Left lung (tissue), 4 donors: ENCODE measurements at regions not wholly inside any gene's neighbourhood (a gene's known extent, or its start where the extent isn't known, plus 50 kb on each side); places are given as distances from the start of the nearest gene placed in this dataset.
"Not testable (repeated sequence)": the region's sequence is repeated elsewhere in the genome, so short reads cannot be mapped to it uniquely, and the experiment has no call there.

Experiments used
- ATAC-seq: fragments of 200-7000 bp; cut with Tn5 transposase; one replicate; pipeline ENCODE4 v1.9.1; 2020; ENCODE audit warnings: moderate library complexity
- DNase-seq, 4 donors: peaks; one replicate each; pipeline ENCODE4 v3.0.0-alpha.2; 2013 to 2020
- H3K27ac ChIP-seq, 2 donors: fragments of 200-600 bp; sonication (generic) in 1 of 2; one replicate each; pipeline versions ENCODE4 v1.5.0 to v1.8.0; 2020 to 2021
- H3K27me3 ChIP-seq, 2 donors: fragments of 200-600 bp; sonication (generic) in 1 of 2; one replicate each; pipeline versions ENCODE4 v1.5.0 to v1.8.0; 2020 to 2021
- H3K36me3 ChIP-seq, 2 donors: fragments of 200-600 bp; sonication (generic) in 1 of 2; one replicate each; pipeline versions ENCODE4 v1.5.0 to v1.8.0; 2020 to 2021
- H3K4me1 ChIP-seq, 2 donors: fragments of 200-600 bp; one replicate each; pipeline ENCODE4 v1.8.0; 2021
- H3K4me3 ChIP-seq, 2 donors: fragments of 200-600 bp; sonication (generic) in 1 of 2; one replicate each; pipeline versions ENCODE4 v1.5.0 to v1.8.0; 2020 to 2021; ENCODE audit warnings: mild to moderate bottlenecking in 1 of 2
- H3K9me3 ChIP-seq, 2 donors: fragments of 200-600 bp; sonication (generic) in 1 of 2; one replicate each; pipeline versions ENCODE4 v1.5.0 to v1.8.0; 2020 to 2021
- intact Hi-C, 2 donors: fragments of 100-400 bp; cut with DNase I; formaldehyde crosslinking; loops; one replicate each; pipeline versions ENCODE4 v1.11.2 to v1.14.2; 2022
- TF ChIP-seq, protein P1 (sequence below), 2 donors: fragments of 200-600 bp; sonication (generic) in 1 of 2; IDR thresholded peaks; one replicate each; pipeline versions ENCODE4 v1.5.0 to v1.8.0; 2021; ENCODE audit warnings: antibody characterized with exemption in 2 of 2
- donor health status: DM: no; HTN: yes; CAD: no.
- donor health status: DM: no; HTN: no; CAD: no.

DNA sequence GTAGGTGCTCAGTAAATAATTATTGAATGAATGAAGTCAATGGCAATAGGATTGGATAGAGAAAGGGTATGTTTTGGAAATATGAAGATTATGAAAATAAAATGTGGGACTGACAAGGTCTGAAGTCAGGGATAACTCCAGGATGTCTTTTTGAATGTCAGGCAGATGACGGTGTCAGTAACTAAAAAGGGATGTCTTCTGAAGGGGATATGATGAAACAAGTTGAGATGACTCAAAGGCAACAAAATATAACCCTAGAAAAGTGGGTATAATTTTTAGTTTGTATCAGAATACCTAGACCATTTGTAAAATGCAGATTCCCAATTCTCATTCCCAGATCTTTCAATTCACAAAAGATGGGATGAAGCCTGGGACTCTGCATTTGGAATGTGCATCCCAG, 257.3 kb upstream of the SGK1 start:
- peaks cover 0 to 2% of the 10 kb centered on the region in 2 donors for H3K9me3 ChIP-seq
- no peak overlapping the region for H3K27ac ChIP-seq
- H3K4me3 ChIP-seq = no peak overlapping the region
- H3K36me3 ChIP-seq = no peaks in the 10 kb centered on the region
- intact Hi-C loops = no loop called here
- H3K27me3 ChIP-seq = no peaks in the 10 kb centered on the region
- no peak for ATAC-seq
- no peaks in the 10 kb centered on the region for H3K4me1 ChIP-seq
- TF ChIP-seq, protein P1, sequence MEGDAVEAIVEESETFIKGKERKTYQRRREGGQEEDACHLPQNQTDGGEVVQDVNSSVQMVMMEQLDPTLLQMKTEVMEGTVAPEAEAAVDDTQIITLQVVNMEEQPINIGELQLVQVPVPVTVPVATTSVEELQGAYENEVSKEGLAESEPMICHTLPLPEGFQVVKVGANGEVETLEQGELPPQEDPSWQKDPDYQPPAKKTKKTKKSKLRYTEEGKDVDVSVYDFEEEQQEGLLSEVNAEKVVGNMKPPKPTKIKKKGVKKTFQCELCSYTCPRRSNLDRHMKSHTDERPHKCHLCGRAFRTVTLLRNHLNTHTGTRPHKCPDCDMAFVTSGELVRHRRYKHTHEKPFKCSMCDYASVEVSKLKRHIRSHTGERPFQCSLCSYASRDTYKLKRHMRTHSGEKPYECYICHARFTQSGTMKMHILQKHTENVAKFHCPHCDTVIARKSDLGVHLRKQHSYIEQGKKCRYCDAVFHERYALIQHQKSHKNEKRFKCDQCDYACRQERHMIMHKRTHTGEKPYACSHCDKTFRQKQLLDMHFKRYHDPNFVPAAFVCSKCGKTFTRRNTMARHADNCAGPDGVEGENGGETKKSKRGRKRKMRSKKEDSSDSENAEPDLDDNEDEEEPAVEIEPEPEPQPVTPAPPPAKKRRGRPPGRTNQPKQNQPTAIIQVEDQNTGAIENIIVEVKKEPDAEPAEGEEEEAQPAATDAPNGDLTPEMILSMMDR (IDR thresholded peaks at IDR 0.05) = no peak
- no peak for DNase-seq

DNA sequence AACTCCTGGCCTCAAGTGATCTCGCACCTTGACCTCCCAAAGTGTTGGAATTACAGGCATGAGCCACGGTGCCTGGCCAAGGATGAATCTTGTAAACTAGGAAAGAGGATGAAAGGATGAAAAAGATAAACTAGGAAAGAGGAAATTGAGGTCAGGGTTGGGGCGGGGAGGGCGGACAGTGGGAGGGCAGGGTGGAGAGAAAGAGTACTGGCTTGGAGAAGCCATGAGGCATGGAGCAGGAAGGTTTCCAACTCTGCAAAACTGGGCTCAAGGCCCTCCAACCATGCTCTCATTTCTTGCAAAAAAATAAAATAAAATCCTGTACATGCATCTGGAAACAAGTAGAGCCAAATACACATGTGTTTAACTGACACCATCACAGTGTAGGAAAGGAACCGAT, 256.6 kb upstream of the SGK1 start:
- no peaks in the 10 kb centered on the region for H3K4me1 ChIP-seq
- TF ChIP-seq, protein P1 (IDR thresholded peaks at IDR 0.05) = no peak
- ATAC-seq (no peak), DNase-seq (no peak)
- no peak overlapping the region for H3K27ac ChIP-seq
- H3K36me3 ChIP-seq = no peaks in the 10 kb centered on the region
- no peak overlapping the region for H3K4me3 ChIP-seq
- peaks cover 0 to 2% of the 10 kb centered on the region in 2 donors for H3K9me3 ChIP-seq
- intact Hi-C loops = no loop called here
- H3K27me3 ChIP-seq = no peaks in the 10 kb centered on the region

DNA sequence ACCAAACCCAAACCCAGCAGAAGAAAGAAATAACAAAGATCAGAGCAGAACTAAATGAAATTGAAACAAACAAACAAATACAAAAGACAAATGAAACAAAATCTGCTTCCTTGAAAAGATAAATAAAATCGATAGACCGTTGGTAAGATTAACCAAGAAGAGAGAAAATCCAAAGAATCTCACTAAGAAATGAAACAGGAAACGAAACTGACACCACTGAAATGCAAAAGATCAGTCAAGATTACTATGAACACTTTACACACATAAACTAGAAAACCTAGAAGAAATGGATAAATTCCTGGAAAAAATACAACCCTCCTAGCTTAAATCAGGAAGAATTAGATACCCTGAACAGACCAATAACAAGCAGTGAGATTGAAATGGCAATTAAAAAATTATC, 252.1 kb upstream of the SGK1 start:
- intact Hi-C loops, ATAC-seq, H3K36me3 ChIP-seq, H3K9me3 ChIP-seq, H3K4me1 ChIP-seq, H3K27ac ChIP-seq, DNase-seq, H3K27me3 ChIP-seq, H3K4me3 ChIP-seq: not testable (repeated sequence)

DNA sequence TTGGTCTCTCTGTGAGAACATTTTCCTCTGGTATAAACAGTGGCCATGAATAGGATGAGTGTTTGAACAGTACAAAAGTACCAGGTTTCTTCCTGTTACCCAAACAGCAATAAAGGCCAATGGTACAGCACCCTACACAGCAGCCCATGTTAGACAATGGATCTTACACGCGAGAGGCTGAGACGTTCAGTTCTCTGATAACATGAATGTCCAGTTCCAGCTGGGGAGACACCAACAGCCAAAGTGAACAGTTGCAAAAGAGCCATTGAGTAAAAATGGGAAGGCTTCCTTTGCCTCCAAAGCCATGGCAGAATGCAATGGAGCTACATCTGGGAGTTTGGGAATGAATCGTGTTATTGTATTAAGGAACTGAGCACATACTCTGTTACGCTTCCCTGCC, 246.8 kb upstream of the SGK1 start:
- intact Hi-C loops = no loop called here
- no peak overlapping the region for H3K27ac ChIP-seq
- H3K4me1 ChIP-seq = no peaks in the 10 kb centered on the region
- H3K9me3 ChIP-seq = no peaks in the 10 kb centered on the region
- DNase-seq = no peak
- TF ChIP-seq, protein P1 (IDR thresholded peaks at IDR 0.05) = no peak
- peak; percentile 75 for ATAC-seq
- H3K4me3 ChIP-seq = no peak overlapping the region
- no peaks in the 10 kb centered on the region for H3K36me3 ChIP-seq
- H3K27me3 ChIP-seq = no peaks in the 10 kb centered on the region

DNA sequence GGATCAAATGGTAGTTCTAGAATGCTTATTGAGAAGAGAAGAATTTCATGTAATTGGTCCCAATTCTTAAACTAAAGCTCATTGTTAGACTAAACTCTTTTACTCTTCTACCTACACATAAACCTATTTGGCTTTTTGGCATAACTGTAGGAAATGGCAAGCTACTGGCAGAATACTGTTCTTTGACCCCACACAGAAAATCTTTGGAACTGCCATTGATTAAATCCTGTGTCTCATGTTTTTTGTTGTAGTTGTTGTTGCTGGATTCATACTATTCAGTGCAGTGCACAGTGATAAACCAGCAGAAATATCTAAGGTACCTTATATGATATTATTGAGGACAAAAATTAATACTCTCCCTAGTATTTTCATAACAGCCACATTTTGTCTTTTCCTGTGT, 242.1 kb upstream of the SGK1 start:
- Histone ChIP-seq H3K36me3 (no peaks in the 10 kb centered on the region), H3K4me3 (no peak overlapping the region), H3K27ac (no peak overlapping the region), H3K9me3 (no peaks in the 10 kb centered on the region), H3K27me3 (no peaks in the 10 kb centered on the region), H3K4me1 (no peaks in the 10 kb centered on the region)
- intact Hi-C loops = no loop called here
- ATAC-seq = no peak
- no peak for DNase-seq
- TF ChIP-seq, protein P1 (IDR thresholded peaks at IDR 0.05) = no peak

DNA sequence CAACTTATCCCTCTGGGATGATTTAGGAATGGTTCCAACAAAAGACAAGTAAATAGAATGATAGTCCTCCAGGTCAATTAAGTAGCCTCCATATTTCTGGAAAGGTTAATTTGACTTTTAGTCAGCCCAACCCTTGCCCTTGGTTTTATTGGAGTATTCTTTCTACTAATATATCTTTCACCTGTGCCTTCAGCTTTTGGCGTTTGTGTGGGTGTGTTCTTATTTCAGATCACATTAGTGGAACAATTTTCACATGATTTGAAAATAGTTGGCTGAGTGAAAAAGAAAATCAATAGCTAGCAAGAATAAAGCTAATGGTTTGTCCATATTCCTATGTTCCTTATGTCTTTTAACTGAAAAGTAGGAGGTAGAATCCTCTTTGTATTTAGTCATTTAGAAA, 239.6 kb upstream of the SGK1 start:
- intact Hi-C loops = no loop called here
- H3K27me3 ChIP-seq = no peaks in the 10 kb centered on the region
- no peaks in the 10 kb centered on the region for H3K36me3 ChIP-seq
- H3K9me3 ChIP-seq = no peaks in the 10 kb centered on the region
- ATAC-seq (no peak), DNase-seq (no peak)
- H3K4me1 ChIP-seq = no peaks in the 10 kb centered on the region
- H3K4me3 ChIP-seq = no peak overlapping the region
- TF ChIP-seq, protein P1 (IDR thresholded peaks at IDR 0.05) = no peak
- no peak overlapping the region for H3K27ac ChIP-seq
